ENCODE measurements at regions not wholly inside any gene's neighbourhood (a gene's known extent, or its start where the extent isn't known, plus 50 kb on each side); places are given as distances from the start of the nearest gene placed in this dataset.
A peak's percentile ranks its signal among the peaks of the same experiment; 100 is the strongest.
"Not testable (repeated sequence)": the region's sequence is repeated elsewhere in the genome, so short reads cannot be mapped to it uniquely, and the experiment has no call there.

GRCh38 chr1:219863816-219864215 is 64.5 kb downstream of the SLC30A10 start:
- intact Hi-C loops (cut with DNase I); DNase-seq; H3K4me1 ChIP-seq; H3K36me3 ChIP-seq; H3K27me3 ChIP-seq (ENCODE audit: low read depth); H3K4me3 ChIP-seq; H3K27ac ChIP-seq; H3K9me3 ChIP-seq; ATAC-seq: not testable (repeated sequence)

- no peak for ATAC-seq
Measured at GRCh38 chr1:219862366-219862765, 66.0 kb downstream of the SLC30A10 start.

GRCh38 chr1:219858980-219859379 is 69.4 kb downstream of the SLC30A10 start:
- H3K36me3 ChIP-seq = no peaks in the 10 kb centered on the region
- H3K4me1 ChIP-seq = no peaks in the 10 kb centered on the region
- TF ChIP-seq CTCF (IDR thresholded peaks at IDR 0.05) = no peak
- ATAC-seq (no peak), DNase-seq (no peak)
- no peaks in the 10 kb centered on the region for H3K27me3 ChIP-seq (ENCODE audit: low read depth)
- H3K9me3 ChIP-seq = no peaks in the 10 kb centered on the region
- H3K4me3 ChIP-seq = no peak overlapping the region
- H3K27ac ChIP-seq = no peak overlapping the region
- intact Hi-C loops (cut with DNase I) = no loop called here

More at GRCh38 chr1:219862366-219862765, 66.0 kb downstream of the SLC30A10 start:
- H3K27ac ChIP-seq = no peak overlapping the region
- no peak for TF ChIP-seq CTCF (IDR thresholded peaks at IDR 0.05)
- H3K36me3 ChIP-seq = no peaks in the 10 kb centered on the region
- H3K27me3 ChIP-seq (ENCODE audit: low read depth) = no peaks in the 10 kb centered on the region
- no peaks in the 10 kb centered on the region for H3K9me3 ChIP-seq
- H3K4me3 ChIP-seq = no peak overlapping the region
- intact Hi-C loops (cut with DNase I) = no loop called here
- no peaks in the 10 kb centered on the region for H3K4me1 ChIP-seq
- DNase-seq = no peak

GRCh38 chr1:219847215-219847855 is 81.0 kb downstream of the SLC30A10 start:
- intact Hi-C loops (cut with DNase I) = no loop called here
- H3K27me3 ChIP-seq (ENCODE audit: low read depth) = no peaks in the 10 kb centered on the region
- ATAC-seq = no peak

GRCh38 chr1:219839595-219839994 is 88.8 kb downstream of the SLC30A10 start:
- H3K4me3 ChIP-seq; H3K4me1 ChIP-seq; intact Hi-C loops (cut with DNase I); H3K27ac ChIP-seq; DNase-seq; H3K27me3 ChIP-seq (ENCODE audit: low read depth); H3K36me3 ChIP-seq; ATAC-seq; H3K9me3 ChIP-seq: not testable (repeated sequence)

More at GRCh38 chr1:219847215-219847855, 81.0 kb downstream of the SLC30A10 start:
- DNase-seq = no peak
- TF ChIP-seq CTCF (IDR thresholded peaks at IDR 0.05) = no peak
- Histone ChIP-seq H3K4me1 (no peaks in the 10 kb centered on the region), H3K27ac (no peak overlapping the region), H3K4me3 (no peak overlapping the region), H3K36me3 (no peaks in the 10 kb centered on the region), H3K9me3 (no peaks in the 10 kb centered on the region)

GRCh38 chr1:219837994-219838294 is 90.4 kb downstream of the SLC30A10 start:
- peak; percentile 4 for TF ChIP-seq CTCF (IDR thresholded peaks at IDR 0.05)
- Histone ChIP-seq H3K9me3 (no peaks in the 10 kb centered on the region), H3K36me3 (no peaks in the 10 kb centered on the region), H3K4me3 (no peak overlapping the region), H3K27me3 (ENCODE audit: low read depth) (no peaks in the 10 kb centered on the region), H3K27ac (no peak overlapping the region), H3K4me1 (no peaks in the 10 kb centered on the region)
- intact Hi-C loops (cut with DNase I) = no loop called here
- ATAC-seq (no peak), DNase-seq (no peak)
